HG03175 (cell line): ENCODE measurements at regions not wholly inside any gene's neighbourhood (a gene's known extent, or its start where the extent isn't known, plus 50 kb on each side); places are given as distances from the start of the nearest gene placed in this dataset.
"Not testable (repeated sequence)": the region's sequence is repeated elsewhere in the genome, so short reads cannot be mapped to it uniquely, and the experiment has no call there.

ENCODE experiments used
- ATAC-seq: cut with Tn5 transposase; IDR thresholded peaks from one replicate; pipeline ENCODE4 v1.9.1; 2021; ENCODE audit warnings: mild to moderate bottlenecking, moderate library complexity; ENCODE audit not compliant: unreplicated experiment

DNA sequence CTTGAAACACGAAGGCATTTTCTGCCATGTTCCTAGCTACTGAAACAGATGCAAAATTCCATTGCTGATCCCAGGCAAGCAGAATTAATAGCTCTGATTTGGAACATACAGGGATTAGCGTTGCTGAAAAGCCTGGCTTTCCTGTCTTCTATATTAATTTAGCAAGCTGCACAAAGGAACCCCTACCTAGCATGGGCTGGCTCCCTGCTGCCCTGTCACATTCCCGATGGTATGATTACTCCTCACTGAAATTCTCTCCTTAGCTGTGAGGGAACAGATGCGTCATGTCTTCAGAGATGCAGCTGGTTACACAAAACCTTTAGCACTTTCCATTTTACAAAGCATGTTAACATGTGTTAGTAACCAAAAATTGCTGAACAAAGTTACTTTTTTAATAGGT, 878.9 kb downstream of the TYW1 start:
- no peak for ATAC-seq

DNA sequence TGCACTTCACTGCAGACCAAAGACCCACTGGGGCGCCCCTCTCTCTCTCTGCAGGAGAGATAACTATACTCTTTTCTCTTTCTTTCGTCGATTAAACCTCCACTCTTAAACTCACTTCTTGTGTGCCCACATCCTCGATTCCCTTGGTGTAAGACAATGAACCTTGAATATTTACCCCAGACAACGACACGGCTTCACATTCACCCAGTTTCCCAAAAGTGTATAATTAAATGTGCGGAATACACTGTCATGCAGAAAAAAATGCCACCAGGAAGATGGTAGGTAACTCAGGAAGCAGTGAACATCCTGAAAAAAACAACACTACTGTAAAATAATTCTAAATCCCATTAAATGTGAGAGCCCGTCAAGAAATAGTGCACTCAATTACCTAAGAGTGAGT, 882.2 kb downstream of the TYW1 start:
- no peak for ATAC-seq

DNA sequence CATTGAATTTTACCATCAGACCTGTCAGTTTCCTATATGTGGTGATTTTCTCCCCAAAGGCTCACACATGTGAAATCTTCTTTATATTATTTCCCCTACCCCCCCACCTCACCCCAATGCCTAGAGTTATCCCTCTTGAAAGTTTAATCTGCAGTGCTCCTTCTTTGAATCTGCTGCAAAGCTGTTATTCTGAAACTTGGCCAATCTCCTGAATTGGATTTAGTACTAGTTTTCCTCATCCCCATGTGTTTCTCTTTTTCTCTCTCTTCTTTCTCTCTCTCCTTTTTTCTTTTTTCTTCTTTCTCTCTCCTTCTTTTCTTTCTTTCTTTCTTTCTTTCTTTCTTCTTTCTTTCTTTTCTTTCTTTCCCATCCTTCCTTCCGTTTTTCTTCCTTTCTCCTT, 886.2 kb downstream of the TYW1 start:
- ATAC-seq: no peak

DNA sequence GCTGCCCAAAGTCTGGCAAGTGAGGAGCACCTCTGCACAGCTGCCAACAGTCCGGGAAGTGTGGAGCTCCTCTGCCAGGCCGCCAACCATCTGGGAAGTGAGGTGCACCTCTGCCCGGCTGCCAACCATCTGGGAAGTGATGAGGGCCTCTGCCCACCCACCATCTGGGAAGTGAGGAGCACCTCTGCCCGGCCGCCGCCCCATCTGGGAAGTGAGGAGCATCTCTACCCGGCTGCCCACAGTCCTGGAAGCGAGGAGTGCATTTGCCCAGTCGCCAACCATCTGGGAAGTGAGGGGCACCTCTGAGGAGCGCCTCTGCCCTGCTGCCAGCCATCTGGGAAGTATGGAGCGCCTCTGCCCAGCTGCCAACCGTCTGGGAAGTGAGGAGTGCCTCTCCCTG, 893.7 kb downstream of the TYW1 start:
- ATAC-seq: no peak

DNA sequence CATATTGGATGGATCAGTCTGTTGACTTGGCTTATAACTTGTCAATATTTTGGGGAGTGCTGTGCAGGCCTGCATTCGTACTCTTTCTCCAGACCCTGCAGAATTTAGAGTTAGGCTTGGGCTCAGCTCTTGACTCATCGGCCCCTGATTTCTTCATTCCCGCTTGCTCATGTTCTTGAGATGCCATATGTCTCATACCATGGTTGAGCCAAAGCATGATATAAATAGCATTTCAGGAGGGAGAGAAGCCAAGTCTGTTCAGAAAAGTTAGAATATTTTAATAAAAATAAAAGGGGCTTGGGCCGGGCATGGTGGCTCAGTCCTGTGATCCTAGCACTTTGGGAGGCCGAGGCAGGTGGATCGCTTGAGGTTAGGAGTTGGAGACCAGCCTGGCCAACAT, 898.1 kb downstream of the TYW1 start:
- no peak for ATAC-seq

DNA sequence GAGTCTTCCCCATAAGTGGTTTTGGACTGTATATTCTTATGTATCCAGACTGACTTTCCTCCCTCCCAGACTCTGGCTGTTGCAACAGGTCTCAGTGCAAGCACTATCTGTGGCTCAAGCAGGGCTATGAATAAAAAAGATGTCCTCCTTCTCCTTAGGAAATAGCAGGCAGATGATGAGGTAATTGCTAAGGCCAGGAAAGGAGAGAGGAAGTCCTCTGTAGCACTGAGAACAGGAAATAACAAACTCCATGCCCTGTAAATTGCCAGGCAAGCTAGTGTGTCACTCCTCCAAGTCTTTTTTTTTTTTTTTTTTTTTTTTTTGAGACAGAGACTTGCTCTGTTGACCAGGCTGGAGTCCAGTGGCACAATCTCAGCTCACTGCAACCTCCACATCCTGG, 900.1 kb downstream of the TYW1 start:
- no peak for ATAC-seq

DNA sequence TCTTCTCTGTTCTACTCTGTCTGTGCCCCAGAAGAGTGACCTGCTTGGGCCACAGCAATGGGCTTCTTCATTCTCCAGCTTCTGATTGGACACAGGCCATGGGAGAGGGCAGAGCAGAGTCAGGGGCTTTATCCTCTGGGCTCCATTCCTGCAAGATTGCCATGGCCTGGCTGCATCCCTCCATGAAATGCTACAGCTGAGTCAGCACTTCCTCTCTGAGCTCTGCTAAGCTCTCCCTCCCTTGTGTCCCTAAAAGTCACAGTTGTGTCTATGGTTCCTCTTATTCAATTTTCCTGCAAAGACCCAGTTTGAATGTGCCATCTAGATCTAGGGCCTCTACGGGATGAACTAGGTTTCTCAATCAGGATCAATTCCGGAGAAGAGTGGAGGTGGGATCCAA, 903.8 kb downstream of the TYW1 start:
- ATAC-seq: no peak

DNA sequence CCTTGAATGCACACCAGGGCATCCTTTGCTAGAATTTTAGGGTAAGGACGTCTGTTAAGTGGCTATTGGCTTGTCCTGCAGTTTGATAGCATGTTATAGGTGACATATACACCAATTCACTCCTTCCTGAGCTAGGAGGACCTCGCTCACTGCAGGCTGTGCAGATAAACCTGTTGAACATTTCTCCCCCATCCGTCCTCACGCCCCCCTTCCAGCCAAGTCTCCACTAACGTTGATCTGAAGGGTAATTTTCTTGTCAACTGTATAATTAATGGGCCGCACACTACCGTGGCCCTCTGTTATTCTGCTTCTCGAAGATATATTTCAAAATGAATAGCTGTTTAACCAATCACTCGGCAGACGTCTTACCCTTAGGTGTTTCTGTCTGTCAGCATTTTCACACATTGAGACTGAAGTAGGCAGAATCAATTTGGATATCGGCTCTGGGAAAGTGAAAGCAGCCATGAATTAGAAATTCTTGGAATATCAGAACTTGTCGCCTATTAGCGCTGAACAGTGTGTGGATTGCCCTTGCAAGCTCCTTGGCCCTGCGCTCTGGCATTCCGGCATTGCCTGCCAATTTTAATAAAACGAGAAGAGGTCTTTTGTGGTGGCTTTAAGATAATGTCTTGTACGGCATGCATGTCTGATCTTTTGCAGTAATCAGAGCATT, 905.3 kb downstream of the TYW1 start:
- no peak for ATAC-seq

DNA sequence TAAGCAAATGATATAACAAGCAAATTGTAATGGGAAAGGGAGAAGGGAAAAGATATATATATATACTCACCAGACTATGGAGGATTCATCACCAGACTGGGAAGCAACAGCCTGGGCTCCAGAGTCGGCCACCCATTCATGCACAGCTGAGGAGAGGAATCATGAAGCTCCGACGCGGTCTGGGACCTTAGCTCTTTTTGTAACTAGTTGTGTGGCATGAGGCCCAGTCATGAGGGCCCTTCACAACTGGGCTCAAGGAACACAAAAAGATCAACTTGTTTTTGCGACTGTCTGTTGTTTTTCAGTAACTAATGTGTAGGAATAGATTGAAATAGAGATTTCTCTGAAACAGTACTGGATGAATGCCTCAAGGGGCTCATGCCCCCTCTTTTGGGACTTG, 911.2 kb downstream of the TYW1 start:
- no peak for ATAC-seq

DNA sequence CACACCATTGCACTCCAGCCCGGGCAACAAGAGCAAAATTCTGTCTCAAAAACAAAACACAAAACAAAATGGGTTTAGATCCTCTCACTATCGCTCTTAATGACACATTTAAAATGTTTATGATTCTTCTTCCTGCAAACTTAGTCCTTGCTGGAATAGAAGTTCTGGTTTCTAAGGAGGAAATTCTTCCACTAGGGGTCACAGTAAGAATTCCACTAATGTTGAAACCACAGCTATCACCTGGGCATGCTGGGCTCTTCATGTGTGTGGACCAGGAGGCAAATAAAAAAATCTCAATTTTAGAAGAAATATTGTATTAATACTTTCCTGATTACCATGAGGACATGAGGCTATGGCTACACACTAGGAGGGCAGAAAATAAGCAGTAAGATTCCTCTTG, 915.8 kb downstream of the TYW1 start:
- no peak for ATAC-seq

DNA sequence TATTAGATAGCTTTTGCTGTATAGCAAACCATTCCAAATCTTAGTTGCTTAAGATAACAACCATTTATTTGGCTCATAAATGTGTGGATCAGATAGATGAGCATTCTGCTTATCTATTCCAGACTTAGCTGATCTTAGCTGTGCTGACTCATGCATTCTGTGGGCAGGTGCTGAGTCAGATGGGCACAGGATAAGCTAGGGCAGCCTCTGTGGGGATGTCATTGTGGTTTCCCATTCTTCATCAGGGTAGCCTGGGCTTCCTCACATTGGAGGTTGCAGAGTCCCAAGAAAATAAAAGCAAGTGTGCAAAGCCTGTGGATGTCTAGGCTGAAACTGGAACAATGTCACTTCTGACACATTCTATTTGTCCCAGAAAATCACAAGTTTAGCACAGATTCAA, 917.0 kb downstream of the TYW1 start:
- no peak for ATAC-seq

DNA sequence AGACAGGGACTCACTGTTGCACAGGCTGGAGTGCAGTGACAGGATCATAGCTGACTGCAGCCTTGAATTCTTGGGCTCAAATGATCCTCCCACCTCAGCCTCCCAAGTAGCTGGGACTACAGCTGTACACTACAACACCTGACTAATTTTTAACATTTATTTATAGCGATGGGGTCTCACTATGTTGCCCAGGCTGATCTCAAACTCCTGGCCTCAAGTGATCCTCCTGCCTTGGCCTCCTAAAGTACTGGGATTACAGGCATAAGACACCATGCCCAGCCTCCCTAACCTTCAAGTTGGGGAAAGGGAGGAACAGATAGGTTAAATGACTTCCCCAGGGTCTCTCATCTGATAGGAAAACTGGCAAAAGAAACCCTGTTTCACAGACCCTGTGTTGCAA, 919.5 kb downstream of the TYW1 start:
- not testable (repeated sequence) for ATAC-seq

DNA sequence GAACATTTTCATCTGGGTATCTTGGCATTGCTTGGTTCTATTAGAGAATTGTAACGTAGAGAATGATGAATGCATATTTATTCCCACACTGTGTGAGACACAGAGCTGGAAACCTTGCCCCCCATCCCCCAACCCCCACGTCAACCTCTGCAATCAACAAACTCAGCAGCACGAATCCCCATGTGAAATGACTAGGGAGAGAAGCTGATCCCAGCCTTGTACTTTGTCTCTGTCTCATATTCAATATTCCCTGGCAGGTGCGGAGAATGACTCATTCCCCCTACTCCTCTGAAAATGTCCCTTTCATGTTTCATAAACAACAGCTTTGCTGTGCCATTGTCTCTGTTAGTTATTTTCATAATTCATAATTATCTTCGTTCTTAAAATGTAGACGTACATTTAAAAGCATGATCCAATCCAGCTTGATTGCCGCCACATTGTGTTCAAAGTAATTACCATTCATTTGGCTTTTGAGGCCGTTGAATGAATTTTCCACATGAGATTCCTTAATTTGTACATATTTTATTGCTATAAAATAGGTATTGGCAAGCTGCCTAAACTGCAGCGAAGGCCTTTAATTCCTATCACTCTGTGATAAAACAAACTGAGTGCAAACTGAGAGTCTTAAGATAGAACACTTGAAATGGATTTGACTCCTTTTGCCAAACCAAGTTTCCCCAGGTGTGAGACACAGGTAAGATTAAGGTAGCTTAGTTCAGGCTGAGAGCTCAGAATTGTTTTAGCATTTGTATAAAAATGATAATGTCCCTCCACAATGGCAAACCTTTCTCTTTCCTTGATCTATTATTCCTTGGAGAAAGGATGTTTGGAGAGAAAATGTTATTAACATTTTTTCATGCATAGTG, 920.2 kb downstream of the TYW1 start:
- ATAC-seq: no peak

DNA sequence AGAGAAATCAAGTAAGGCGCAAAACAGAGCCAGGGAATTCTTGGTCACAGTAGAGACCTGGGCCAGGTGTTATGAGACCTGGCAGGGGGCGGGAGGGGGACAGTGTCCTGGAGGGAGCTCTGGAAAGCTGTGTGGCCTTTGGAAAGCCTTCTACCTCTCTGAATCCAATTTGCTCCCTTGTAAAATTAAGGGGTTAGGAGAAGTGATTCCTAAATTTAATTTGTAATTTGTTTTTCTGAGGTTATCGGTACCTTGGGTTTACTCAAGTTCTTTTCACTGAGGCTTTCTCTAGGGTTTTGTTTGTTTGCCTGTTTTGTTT, 920.8 kb downstream of the TYW1 start:
- no peak for ATAC-seq

DNA sequence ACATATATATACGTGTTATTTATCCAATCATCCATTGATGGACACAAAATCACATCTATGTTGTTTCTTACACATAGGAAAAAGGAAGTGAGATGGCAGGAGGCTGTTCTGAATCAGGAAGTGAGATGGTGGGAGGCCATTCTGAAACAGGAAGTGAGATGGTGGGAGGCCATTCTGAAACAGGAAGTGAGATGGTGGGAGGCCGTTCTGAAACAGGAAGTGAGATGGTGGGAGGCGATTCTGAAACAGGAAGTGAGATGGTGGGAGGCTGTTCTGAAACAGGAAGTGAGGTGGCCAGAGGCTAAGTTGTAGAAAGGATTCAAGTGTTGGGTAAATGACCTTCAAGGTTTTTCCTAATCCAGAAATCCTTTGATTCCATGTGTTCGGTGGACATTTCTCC, 921.5 kb downstream of the TYW1 start:
- no peak for ATAC-seq

DNA sequence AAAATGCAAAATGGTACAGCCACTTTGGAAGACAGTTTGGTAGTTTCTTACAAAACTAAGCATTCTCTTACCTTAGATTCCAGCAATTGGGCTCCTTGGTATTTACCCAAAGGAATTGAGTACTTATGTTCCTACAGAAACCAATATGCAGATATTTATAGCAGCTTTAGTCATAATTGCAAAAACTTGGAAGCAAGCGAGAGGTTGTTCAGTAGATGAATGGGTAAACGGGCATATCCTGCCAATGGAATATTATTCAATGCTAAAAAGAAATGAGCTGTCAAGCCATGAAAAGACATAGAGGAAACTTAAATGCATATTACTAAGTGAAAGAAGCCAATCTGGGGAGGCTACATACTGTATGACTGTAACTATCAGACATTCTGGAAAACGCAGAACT, 926.7 kb downstream of the TYW1 start:
- ATAC-seq: no peak

DNA sequence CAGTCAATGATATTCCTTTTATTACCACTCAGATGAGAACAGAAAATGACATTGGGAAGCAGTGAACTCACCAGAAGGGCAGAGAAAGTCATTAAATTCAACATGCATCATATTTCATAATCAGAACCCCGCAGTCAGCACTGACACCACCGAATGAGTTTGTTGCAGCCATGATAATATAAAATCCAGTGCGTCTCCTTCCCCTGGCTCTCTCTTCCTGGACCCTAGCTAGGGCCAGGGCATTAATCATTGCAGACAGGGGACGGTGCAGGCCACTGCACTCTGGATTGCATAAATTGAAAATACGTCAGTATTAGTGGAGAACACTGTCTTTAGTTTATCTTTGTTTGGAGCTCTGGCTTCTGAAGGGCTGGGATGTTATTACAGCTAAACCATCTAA, 931.5 kb downstream of the TYW1 start:
- no peak for ATAC-seq

DNA sequence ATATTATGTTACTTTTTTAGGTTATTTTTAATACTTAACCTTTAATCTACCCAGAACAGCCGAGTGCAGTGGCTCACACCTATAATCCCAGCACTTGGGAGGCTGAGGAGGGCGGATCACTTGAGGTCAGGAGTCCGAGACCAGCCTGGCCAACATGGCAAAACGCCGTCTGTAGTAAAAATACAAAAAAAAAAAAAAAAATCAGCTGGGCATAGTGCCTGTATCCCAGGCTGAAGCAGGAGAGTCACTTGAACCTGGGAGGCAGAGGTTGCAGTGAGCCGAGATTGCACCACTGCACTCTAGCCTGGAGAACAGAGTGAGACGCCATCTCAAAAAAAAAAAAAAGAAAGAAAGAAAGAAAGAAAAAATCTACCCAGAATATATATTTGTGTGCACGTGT, 939.8 kb downstream of the TYW1 start:
- ATAC-seq: not testable (repeated sequence)

DNA sequence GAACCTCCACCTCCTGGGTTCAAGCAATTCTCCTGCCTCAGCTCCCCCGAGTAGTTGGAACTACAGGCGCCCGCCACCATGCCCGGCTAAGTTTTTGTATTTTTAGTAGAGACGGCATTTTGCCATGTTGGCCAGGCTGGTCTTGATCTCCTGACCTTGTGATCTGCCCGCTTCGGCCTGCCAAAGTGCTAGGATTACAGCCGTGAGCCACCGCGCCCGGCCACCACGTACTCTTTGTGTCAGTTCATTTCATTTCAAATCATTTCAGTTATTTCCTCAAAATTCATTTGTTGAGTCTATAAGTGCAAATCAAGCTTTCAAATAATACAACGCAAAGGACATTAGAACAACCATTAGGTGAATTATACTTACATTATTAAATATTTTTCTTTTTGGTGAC, 943.8 kb downstream of the TYW1 start:
- no peak for ATAC-seq

DNA sequence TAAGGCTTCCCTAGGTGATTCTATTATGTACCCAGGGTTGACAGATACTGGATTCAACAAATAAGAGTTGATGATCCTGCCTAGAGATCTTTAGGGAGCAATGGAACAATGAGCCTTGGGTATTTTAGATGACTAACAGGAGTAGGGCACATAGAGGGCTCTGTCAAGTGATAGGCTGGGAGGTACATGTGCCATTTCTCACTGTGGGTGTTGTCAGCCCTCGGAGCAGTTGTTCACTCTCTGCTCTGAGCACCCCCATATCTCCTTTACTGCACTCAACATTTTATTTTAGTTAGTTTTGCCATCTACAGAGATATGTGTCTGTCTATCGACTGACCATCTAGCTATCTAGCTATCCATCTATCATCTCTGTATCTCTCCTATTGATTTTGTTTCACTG, 950.6 kb downstream of the TYW1 start:
- no peak for ATAC-seq

DNA sequence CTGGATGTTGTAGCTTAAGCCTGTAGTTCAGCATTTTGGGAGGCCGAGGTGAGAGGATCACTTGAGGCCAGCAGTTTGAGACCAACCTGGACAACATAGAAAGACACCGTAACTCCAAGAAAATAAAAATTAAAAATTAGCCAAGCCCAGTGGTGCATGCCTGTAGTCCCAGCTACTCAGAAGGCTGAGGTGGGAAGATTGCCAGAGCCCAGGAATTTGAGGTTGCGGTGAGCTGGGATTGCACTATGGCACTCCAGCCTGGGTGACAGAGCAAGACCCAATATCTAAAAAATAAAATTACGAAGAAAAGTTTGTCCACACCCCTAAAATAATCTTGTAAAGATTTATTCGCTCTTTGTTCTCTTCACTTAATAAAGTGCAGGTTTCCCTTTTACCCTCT, 951.0 kb downstream of the TYW1 start:
- no peak for ATAC-seq

DNA sequence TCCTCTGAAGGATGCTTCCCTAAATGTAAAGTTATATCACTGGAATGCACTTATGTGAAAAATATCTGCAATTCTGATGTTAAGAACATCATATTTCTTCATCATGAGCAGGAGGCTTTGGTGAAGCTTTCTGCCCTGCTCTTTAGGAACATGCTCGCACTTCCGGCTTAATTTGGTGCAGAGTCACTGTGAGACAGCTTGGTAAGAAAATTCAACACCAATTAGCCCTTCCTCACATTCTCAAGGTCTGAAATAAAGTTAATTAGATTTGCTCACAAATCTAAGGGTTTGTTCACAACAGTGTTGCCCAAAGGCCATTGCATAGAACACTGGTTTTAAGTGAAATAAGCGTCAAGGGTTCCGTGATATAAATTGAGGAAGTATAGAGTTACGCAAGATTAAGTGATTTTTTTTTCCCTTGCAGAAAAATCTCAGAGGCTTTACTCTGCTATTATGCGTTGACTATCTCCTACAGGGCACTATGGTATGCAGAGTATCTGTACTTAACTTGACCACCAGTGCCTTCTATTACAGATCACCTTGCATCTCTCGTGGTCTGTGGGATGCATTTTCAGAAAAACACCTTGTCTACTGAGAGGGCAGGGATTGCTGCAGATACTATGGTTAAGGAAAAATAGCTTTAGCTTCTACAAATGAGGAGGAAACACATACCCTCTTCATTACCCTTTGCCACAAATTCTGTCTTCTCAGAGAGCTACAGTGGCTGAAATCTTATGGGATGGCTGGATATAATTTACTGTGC, 953.9 kb downstream of the TYW1 start:
- ATAC-seq: no peak
